ENCODE measurements at regions not wholly inside any gene's neighbourhood (a gene's known extent, or its start where the extent isn't known, plus 50 kb on each side); places are given as distances from the start of the nearest gene placed in this dataset.

GRCh38 chr1:87935130-87935529, 606.5 kb downstream of the LMO4 start:
- TF ChIP-seq CTCF (IDR thresholded peaks at IDR 0.05): no peak
- no peak for TF ChIP-seq POLR2AphosphoS5 (IDR thresholded peaks at IDR 0.05)
- TF ChIP-seq POLR2A (IDR thresholded peaks at IDR 0.05): no peak
- no peak for TF ChIP-seq EP300 (IDR thresholded peaks at IDR 0.05)

Data from suprapubic skin (tissue), 4 donors.